Activated naive CD4-positive, alpha-beta T cell treated with anti-CD3 and anti-CD28 coated beads, Interleukin-2, amount 50 U/mL, for 72 hours (primary cell): ENCODE measurements at regions not wholly inside any gene's neighbourhood (a gene's known extent, or its start where the extent isn't known, plus 50 kb on each side); places are given as distances from the start of the nearest gene placed in this dataset.
A peak's percentile ranks its signal among the peaks of the same experiment; 100 is the strongest.
"Not testable (repeated sequence)": the region's sequence is repeated elsewhere in the genome, so short reads cannot be mapped to it uniquely, and the experiment has no call there.

Source experiments
- ATAC-seq, 2 donors: fragments of 150-1000 bp; cut with Tn5 transposase; 2 replicates each; pipeline ENCODE4 v1.10.0; 2021; ENCODE audit warnings: mild to moderate bottlenecking in 2 of 2, moderate library complexity in 2 of 2
- DNase-seq, 2 donors: peaks; one replicate each; pipeline ENCODE4 v3.0.0; 2021 to 2022; ENCODE audit warnings: low spot score in 2 of 2
- H3K27ac Mint-ChIP-seq, 2 donors: one replicate each; pipeline ENCODE4 v1.8.0; 2022; ENCODE audit warnings: mild to moderate bottlenecking in 2 of 2, mixed read lengths in 2 of 2
- H3K36me3 Mint-ChIP-seq, 2 donors: one replicate each; pipeline ENCODE4 v1.8.0; 2022; ENCODE audit warnings: mixed read lengths in 2 of 2
- H3K9me3 Mint-ChIP-seq, 2 donors: one replicate each; pipeline ENCODE4 v1.8.0; 2022; ENCODE audit warnings: mixed read lengths in 2 of 2

DNA sequence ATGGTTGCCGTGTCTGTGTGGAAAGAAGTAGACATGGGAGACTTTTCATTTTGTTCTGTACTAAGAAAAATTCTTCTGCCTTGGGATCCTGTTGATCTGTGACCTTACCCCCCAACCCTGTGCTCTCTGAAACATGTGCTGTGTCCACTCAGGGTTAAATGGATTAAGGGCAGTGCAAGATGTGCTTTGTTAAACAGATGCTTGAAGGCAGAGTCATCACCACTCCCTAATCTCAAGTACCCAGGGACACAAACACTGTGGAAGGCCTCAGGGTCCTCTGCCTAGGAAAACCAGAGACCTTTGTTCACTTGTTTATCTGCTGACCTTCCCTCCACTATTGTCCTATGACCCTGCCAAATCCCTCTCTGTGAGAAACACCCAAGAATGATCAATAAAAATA lies 60.3 kb upstream of the ME3 start:
- DNase-seq, ATAC-seq, H3K9me3 Mint-ChIP-seq, H3K27ac Mint-ChIP-seq, H3K36me3 Mint-ChIP-seq: not testable (repeated sequence)

DNA sequence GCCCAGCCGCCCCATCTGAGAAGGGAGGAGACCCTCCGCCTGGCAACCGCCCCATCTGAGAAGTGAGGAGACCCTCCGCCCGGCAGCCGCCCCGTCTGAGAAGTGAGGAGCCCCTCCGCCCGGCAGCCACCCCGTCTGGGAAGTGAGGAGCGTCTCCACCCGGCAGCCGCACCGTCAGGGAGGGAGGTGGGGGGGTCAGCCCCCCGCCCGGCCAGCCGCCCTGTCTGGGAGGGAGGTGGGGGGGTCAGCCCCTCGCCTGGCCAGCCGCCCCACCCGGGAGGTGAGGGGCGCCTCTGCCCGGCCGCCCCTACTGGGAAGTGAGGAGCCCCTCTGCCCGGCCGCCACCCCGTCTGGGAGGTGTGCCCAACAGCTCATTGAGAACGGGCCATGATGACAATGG lies 59.9 kb upstream of the ME3 start:
- H3K27ac Mint-ChIP-seq, H3K9me3 Mint-ChIP-seq, ATAC-seq, H3K36me3 Mint-ChIP-seq, DNase-seq: not testable (repeated sequence)

DNA sequence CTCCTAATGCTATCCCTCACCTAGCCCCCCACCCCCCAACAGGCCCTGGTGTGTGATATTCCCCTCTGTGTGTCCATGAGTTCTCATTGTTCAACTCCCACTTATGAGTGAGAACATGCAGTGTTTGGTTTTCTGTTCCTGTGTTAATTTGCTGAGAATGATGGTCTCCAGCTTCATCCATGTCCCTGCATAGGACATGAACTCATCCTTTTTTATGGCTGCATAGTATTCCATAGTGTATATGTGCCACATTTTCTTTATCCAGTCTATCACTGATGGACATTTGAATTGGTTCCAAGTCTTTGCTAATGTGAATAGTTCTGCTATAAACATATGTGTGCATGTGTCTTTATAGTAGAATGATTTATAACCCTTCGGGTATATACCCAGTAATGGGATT lies 57.2 kb upstream of the ME3 start:
- ATAC-seq, DNase-seq, H3K27ac Mint-ChIP-seq, H3K36me3 Mint-ChIP-seq, H3K9me3 Mint-ChIP-seq: not testable (repeated sequence)

DNA sequence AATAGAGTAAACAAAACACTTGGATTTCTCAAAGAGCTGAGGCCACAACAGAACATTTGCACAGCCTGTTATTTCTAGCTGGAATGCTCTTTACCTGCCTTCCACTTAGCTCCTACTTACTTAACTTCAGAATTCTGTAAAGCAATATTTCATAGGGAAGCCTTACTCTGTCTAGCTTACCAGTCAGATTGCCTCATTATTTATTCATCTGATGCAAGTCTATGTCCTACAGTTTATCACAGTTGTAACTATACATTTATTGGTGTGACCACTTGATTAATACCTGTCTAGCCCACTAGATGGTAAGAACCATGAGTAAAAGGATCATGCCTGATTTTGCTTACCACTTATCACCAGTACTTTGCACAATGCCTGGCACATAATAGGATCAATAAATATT lies 56.1 kb upstream of the ME3 start:
- DNase-seq (no peak), ATAC-seq (no peak)
- no peak overlapping the region for H3K27ac Mint-ChIP-seq
- no peaks in the 10 kb centered on the region for H3K36me3 Mint-ChIP-seq
- no peaks in the 10 kb centered on the region for H3K9me3 Mint-ChIP-seq

DNA sequence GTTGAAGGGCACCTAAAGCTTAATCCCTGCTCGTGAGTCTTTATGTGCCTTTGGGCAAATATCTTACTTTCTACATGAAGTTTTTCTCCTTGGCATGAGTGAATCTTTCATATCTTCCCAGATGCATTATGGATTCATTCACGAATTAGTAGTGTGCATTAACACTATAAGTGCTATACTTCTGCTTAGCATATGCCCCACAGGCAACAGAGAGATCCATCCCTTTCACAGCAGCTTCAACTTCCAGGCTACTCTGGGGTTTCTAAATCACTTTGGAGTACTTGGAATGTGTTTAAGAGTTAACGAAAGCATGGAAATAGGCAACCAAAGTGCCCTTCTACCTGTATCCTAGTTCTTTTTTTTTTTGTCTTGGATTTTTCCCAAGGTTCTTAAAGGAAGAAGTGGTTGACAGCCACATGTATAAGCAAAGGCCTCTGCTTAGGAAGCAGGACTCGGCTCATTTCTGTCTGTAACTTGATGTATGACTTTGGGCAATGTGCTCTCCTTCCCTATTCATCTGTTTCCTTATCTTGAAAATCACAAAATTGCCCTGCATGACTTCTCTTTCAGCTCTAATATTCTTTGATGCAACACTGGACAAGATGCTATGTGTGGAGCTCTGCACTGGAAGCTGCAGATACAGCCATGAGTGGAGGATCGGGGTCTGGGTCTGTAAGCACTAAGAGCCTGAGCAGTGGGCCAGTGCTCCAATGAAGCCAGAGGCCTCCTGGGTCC lies 54.5 kb upstream of the ME3 start:
- ATAC-seq (no peak), DNase-seq (no peak)
- Mint-ChIP-seq H3K9me3 (peaks cover 6 to 11% of the 10 kb centered on the region in 2 donors), H3K27ac (no peak overlapping the region), H3K36me3 (peaks cover 0 to 10% of the 10 kb centered on the region in 2 donors)

DNA sequence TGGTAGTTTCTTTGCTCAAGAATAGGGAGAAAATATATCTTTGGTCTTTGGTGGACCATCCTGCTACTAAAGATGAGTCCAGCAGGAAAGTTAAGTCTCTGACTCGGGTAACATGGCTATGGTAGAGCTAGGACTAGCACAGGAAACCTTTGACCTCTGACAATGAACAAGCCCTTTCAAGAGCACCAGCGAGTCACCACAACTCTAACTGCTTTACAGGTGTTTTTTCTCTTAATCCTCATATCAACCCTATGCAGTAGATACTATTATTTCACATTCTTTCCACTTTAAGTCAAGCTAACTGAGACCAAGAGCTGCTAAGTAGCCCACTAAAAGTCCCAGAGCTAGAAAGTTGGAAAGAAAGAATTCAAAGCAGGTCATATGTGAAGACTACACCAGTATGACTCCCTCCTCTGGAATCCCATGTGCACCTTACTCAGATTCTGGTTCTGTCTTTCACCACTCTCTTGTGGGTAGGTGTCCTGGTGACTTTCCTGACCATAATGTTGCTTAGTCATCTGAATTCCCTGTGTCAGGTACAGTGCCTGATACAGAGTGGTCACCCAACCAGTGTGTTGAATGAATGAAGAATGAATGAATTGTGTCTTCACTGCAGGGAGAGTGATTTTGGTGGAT lies 53.8 kb upstream of the ME3 start:
- Mint-ChIP-seq H3K9me3 (peaks cover 9 to 18% of the 10 kb centered on the region in 2 donors), H3K36me3 (peaks cover 4 to 18% of the 10 kb centered on the region in 2 donors), H3K27ac (no peak overlapping the region)
- DNase-seq (no peak), ATAC-seq (peak; percentile 64 to 70)

DNA sequence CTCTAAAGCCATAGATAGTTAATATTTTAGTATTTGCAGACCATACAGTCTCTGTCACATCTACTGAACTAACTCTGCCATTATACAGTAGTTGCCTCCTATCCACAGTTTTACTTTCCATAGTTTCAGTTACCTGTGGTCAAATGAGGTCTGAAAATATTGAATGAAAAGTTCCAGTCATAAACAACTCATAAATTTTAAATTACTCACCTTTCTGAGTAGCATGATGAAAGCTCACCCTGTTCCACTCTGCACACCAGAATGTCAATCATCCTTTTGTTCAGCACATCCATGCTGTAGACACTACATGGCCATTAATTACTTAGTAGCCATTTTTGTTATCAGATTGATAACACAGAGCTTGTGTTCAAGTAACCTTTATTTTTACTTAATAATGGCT lies 51.7 kb upstream of the ME3 start:
- Mint-ChIP-seq H3K27ac (no peak overlapping the region), H3K36me3 (peaks cover 10 to 20% of the 10 kb centered on the region in 2 donors), H3K9me3 (peaks cover 11 to 20% of the 10 kb centered on the region in 2 donors)
- ATAC-seq, result peak in 1 of 2 donors; percentile 41
- DNase-seq, result no peak

DNA sequence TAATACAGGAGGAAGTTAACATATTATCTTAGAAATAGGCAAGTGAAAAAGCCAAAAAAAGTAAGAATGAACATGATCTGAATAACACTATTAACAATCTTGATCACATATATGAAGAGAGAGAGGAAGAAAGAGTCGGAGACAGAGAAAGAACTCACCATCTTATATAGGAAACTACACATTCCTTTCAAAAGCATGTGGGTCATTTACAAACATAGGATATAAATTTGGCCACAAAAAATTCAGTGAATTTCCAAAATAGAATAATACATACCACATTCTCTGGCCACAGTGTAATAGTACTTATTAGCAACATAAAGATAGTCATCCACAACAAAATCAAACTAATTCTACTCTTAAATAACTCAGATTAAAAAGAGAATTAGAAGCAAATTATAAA lies 50.9 kb upstream of the ME3 start:
- DNase-seq (no peak), ATAC-seq (no peak)
- Mint-ChIP-seq H3K27ac (no peak overlapping the region), H3K9me3 (peaks cover 15 to 20% of the 10 kb centered on the region in 2 donors), H3K36me3 (peaks cover 10 to 20% of the 10 kb centered on the region in 2 donors)

DNA sequence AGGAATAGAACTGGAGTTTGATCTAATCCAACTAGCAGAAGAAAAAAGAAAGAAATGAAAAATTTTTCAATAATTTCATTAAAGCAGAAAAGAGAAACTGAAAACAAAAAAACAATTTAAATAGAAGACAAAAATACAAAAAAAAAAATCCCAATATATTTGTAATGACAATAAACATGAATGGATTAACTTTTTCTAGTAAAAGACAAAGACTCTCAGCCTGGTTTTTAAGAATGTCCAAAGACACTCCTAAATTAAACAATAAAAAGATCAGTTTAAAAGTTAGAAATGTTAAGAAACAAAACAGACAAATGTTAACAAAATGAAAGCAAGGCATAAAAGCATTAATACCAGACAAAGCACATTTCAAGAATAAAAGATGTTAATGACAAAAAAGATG lies 50.3 kb upstream of the ME3 start:
- DNase-seq (no peak), ATAC-seq (no peak)
- H3K27ac Mint-ChIP-seq, result no peak overlapping the region
- peaks cover 10 to 20% of the 10 kb centered on the region in 2 donors for H3K36me3 Mint-ChIP-seq
- H3K9me3 Mint-ChIP-seq, result peaks cover 15 to 20% of the 10 kb centered on the region in 2 donors
